HG03045 (cell line): ENCODE measurements at regions not wholly inside any gene's neighbourhood (a gene's known extent, or its start where the extent isn't known, plus 50 kb on each side); places are given as distances from the start of the nearest gene placed in this dataset.

Source experiments
- ATAC-seq: cut with Tn5 transposase; IDR thresholded peaks from one replicate; pipeline ENCODE4 v1.9.1; 2021; ENCODE audit warnings: mild to moderate bottlenecking, moderate library complexity; ENCODE audit not compliant: unreplicated experiment

DNA sequence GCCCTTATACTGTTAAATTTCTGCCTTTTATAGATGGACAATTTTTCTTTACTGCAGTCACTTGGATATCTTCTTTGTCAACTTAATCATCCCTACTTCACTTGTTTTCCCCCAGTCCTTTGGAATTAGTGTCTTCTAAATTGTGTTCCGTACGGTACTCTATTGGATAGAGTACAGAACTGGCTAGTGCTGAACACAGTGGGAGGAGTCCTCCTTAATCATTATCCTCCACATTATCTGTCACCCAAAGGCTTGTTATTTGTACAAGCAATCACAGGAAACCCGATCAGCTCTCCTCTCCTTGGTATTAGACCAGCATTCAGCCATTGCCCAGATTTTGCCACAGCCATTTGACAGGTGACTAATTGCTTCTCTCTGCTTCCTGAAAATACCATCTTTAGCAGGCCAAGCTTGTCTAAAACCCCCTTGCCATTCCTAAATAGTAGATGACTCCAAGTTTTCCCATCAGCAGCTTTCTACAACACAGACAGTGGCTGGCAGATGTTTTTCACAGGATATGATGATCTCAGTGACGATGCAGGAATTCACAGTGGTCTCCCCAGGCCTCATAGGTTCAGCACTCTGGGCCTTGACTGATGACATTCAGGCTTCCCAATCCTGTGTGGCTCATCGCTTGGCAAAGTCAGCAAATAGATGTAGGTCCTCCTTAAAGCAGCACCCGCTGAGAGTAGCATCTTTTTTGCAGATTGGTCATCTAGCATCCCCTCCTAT, 216.0 kb upstream of the RGS6 start:
- no peak for ATAC-seq

DNA sequence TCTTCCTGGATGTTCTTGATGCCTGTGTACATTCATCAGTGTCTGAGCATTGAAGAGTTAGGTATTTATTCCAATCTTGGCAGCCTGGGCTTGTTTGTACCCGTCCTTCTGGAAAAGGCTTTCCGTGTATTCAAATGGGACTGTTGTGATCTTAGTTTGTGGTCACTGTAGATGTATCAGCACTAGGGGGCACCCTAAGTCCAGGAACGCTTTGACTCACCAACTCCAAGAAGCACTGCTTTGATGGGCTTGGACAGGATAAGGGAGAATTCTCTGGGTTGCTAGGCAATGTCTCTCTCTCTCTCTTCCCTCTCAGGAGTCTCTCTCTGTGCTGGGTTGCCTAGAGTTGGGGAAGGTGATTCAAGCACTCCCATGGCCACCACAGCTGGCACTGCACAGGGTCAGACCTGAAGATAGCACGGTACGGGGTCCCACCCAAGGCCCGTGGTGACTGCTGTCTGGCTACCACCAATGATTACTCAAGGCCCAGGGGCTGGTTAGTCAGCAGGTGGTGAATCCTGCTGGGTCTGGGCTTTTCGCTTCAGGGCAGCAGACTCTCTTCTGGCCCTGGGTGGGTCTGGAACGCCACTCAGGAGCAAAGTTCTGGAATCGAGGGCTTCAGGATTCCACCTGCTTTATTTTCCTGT, 211.1 kb upstream of the RGS6 start:
- no peak for ATAC-seq

GRCh38 chr14:71721791-71722190, 210.4 kb upstream of the RGS6 start:
- ATAC-seq, result no peak

DNA sequence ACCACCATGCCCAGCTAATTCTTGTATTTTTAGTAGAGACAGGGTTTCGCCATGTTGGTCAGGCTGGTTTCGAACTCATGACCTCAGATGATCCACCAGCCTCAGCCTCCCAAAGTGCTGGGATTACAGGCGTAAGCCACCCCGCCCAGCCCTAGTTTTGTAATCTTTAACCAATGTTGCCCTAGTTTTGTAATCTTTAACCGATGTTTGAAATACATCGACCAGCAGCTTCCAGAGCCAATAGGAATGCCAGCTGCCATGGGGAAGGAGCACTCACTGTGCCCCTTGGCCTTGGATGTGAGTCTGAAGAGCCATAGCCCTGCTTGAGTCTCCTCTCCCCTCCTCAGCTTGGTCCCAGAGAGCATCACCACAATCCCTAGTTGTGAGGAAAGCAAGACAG, 209.3 kb upstream of the RGS6 start:
- ATAC-seq, result no peak

- ATAC-seq, result no peak
Observed at GRCh38 chr14:71725922-71726579, 206.2 kb upstream of the RGS6 start.

DNA sequence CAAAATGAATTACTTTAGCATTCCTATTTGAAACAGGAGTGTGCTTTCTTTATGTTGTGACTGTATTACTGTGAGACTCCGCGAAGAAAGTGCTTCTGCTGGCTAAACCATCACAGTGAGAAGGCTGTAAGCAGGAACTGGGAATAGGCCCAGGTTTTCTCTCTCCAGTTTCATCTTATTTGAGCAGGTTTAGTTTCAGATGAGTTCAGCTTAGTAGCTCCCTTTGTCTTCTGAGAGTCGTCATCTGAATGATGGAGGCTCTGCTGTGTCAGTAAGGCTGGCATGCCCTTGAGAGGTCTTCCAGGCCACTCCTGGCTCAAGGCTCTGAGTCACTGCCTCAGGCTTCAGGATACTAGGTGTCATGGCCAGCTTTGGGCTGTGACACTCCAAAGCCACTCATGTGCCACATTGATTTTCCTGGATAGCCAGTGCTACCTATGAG, 205.6 kb upstream of the RGS6 start:
- no peak for ATAC-seq

- ATAC-seq, result no peak
Observed at GRCh38 chr14:71728386-71728785, 203.8 kb upstream of the RGS6 start.

DNA sequence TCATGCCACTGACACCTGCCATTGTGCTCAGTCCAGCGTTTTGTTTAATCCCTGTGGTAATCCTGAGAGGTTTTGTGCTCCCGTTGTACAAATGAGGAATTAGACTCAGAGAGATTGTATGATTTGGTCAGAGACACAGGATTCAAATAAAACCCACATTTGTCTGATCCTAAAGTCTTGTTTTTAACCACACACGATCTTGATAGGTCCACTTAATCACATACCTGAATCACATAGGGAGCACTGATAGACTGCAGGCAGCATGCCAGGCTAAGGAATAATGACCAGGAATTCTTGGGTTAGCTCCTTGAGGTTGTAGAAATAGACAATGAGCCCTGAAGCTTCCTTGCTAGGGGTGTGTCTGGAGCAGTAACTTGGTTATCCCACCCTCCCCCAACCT, 202.6 kb upstream of the RGS6 start:
- no peak for ATAC-seq

DNA sequence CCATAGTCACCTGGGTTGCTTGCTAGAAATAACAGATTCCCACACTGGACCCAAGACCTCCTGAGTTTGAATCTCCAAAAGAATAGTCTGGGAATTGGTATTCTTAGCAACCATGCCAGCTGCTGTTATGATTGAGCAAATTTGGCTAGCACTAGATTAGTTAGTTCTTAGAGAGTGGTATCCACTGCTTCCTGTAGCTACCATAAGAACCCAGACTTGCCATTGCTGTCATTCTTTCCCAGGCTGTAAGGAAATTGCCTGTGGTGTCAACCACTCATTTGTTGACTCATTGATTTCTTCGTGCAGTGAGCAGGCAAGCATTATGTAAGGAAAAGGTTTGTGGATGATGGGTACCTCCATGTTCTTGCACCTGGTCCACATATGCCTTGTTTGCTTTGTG, 201.8 kb upstream of the RGS6 start:
- no peak for ATAC-seq

DNA sequence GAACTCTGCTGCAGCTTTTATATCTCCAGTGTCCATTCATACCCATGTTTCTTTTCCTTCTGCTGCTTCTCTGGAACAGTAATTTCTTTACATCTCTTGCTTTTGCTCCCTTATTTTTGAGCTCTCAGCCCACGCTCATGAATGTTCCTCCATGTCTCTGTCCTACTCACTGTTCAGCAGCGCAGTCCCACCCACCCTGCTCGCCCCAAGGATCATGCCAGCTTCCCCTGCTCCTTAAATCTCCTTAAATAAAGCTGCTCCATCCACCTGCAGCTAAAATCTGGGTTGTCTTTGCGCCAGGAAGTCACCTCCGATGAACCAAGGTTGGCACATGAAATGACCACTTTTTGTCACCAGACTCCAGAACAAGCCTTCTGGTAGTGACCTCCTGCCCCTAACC, 201.1 kb upstream of the RGS6 start:
- ATAC-seq, result no peak

GRCh38 chr14:71733210-71733883, 198.9 kb upstream of the RGS6 start:
- ATAC-seq, result no peak

GRCh38 chr14:71734076-71734475, 198.2 kb upstream of the RGS6 start:
- no peak for ATAC-seq

- no peak for ATAC-seq
Observed at GRCh38 chr14:71734885-71735284, 197.3 kb upstream of the RGS6 start.

DNA sequence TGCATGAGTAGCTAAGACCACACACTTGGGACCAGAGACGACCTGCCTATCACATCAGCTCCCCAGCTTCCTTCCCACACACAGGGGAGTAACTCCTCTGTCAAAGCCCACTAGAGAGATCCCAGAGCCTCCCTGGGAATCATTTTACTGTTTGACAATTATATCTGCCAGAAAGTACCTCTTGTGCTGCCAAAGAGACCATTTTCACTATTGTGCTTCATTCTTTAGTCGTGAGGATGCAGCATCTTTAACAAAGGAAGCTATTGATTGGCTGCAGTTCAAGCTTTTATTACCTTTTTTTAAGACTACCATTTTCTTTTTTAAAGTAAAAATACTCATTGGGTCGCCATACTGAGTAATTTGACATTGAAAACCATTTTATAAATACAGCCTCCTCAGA, 194.5 kb upstream of the RGS6 start:
- no peak for ATAC-seq

DNA sequence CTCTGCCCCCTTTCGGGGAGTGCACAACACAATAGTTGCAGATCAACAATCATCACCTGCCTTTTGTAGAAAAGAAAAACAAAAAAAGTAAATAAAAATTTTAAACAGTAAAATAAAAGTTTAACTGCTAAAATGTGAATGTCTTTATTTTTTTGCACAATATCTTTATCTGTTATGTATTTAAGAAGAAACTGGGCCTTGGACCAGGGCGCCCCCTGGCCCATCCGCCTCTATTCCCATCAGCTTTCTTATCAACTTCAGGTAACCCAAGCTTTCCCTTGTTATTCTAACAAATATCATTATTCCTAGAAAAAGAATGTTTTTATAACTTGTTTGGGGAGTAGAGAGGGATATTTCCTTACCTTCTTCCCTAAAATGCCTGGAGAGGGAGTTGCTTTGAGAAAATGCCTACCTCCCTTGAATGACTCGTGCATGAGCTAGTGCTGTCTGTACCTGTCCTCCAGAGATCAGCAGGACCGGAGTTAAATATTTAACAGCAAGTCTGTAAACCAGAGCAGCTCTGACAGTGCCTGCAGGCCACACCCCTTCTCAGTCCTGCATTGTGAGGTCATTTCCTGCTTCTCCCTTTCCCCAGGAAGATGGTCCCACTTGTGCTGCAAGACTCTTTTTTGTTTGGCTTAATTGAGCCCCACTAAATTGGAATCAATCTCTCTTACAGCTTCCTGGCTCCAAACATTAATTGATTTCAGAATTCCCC, 192.8 kb upstream of the RGS6 start:
- no peak for ATAC-seq

- ATAC-seq, result no peak
Observed at GRCh38 chr14:71741241-71741640, 191.0 kb upstream of the RGS6 start.

DNA sequence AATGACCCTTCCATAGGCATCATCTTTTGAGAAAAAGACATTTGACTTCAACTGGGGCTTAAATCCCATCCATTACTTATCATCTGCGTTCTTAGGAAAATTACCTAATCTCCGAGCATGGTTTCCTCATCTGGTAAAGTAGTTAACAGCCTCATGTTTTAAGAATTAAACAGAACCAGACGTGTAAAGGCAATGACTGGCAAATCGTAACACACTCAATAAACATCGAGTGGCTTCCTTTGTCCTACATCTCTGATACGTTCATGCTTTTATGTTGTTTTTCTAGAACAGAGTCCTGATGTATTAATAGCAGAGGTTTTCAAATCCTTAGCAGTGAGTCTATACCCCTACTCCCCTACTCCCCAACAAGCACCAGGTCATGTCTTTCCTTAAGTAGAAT, 189.7 kb upstream of the RGS6 start:
- no peak for ATAC-seq

DNA sequence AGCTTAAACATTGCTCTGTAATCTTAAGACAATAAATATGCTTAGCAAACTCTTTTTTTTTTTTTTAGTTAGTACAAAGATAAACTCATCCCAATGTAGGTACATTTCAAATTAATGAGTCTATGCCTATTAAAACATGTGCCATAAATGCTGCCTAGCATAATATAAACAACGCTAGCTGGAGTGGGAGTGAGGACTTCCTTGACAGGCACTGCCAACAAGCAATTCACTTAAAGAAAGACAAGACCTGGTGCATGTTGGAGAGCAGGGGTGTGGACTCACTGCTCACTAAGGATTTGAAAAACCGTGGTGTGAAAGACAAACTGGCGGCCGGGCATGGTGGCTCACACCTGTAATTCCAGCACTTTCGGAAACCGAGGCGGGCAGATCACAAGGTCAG, 187.2 kb upstream of the RGS6 start:
- no peak for ATAC-seq

GRCh38 chr14:71748196-71748595, 184.0 kb upstream of the RGS6 start:
- ATAC-seq, result no peak

DNA sequence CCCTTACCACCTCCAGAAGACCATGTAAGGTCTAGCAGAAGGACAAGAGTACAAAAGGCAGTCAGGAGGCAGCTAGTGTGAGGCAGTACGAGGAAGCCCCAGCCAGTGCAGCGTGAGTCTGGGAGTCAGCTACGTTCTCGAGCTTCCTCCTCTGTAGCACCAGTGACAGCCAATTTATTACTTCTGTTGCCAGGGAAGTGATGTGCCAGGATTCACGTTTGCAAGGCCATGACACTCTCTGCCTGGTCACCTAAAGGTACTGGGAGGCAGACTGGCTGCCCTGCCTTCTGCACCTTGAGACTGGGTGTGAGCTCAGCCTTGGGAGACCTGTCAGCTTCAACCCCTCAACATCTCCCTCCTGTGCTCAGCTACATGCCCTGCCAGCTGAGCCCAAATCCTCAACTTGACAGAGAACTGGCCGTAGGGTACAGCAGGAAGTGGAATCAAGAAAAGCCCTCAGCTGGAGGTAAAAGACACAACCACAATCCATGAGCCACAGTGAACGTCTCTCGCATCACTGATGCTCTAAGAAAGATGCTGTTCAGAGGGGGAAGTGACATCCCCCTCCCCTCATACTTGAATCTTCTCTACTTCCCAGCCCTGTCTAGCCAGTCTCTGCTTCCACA, 182.5 kb upstream of the RGS6 start:
- no peak for ATAC-seq

- ATAC-seq, result no peak
Observed at GRCh38 chr14:71751264-71751663, 181.0 kb upstream of the RGS6 start.
